Choroid plexus epithelial cell (primary cell): ENCODE measurements at regions not wholly inside any gene's neighbourhood (a gene's known extent, or its start where the extent isn't known, plus 50 kb on each side); places are given as distances from the start of the nearest gene placed in this dataset.
"Not testable (repeated sequence)": the region's sequence is repeated elsewhere in the genome, so short reads cannot be mapped to it uniquely, and the experiment has no call there.

Source experiments
- DNase-seq: peaks from one replicate; pipeline ENCODE4 v3.0.0-alpha.2; 2010; ENCODE audit warnings: low read depth
- H3K4me3 ChIP-seq: 2 replicates; pipeline ENCODE4 v1.5.1; 2011; ENCODE audit warnings: low read depth, mild to moderate bottlenecking, control low read depth, low read length, moderate library complexity
- CTCF ChIP-seq: conservative IDR thresholded peaks from 2 replicates; pipeline ENCODE4 v1.5.1; 2011; ENCODE audit warnings: low read depth, mild to moderate bottlenecking, control low read depth, inconsistent platforms, low read length, moderate library complexity

DNA sequence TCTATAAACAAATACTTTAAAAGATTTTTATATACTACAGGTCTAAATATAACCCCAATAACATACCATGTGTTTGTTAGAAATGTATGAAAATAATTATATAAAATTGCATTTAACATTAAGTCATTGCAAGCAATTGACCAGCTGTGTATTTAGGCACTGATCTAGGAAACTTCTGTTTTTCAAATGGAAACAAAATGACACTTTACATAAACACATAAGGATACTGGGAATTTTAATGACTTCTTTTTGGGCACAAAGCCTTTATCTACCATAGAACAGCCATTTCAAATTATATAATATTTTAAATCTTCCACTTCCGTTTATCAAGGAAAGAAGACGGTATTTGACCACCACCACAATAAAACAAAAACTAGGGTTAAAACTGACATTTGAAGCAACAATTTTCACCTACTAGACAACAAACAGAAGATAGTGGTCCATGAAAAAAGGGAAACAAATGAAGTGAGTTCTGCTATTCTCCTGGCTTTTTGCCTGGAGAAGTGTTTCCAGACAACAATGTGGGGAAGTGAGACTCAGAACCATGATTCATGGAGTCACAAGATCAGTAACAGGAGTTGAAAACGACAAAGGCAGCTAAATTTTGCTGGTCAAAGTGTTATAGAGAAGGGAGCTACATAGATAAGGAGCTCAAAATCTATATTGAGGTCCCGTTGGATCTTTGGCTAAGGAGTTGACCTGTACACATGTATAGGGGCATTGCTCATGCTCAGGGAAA is 475.1 kb downstream of the TRHDE start:
- no peak for DNase-seq
- TF ChIP-seq CTCF, result no peak
- no peak overlapping the region for H3K4me3 ChIP-seq

DNA sequence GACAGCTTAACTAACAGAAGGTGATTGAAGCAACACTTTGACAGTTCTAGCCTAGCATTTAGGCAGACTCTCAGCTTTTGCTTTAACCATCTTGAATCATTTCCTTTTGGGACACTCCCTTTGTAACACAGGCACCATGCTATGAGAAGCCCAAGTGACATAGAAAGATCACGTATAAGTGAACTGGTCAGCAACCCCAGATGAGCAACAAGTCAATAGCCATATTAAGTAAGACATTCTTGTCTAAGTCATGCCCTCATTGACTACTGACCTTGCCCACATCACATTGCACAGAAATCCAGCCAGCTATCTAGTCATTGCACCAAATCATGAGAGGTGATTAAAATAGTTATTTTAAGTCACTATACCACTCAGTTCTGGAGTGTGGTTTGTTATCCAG is 476.8 kb downstream of the TRHDE start:
- no peak overlapping the region for H3K4me3 ChIP-seq
- no peak for DNase-seq
- no peak for TF ChIP-seq CTCF

DNA sequence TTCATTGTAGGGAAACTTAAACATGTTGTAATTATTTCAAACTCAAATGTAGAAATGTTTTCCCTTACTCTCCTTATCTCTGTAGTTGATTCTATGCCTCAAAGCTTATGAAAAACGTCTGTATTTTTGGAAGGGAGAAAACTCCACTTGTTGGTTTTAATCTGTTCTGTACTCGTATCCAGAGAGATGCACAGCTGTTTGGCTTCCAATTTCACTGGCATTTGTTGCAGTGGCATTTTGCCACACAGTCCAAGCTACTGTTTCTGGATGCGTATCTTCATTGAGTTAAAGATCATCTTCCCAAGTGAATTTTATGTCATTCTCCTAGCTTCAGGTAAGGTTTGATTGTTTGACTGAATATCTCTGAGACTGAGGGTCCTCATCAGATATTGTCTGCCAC is 481.4 kb downstream of the TRHDE start:
- no peak for TF ChIP-seq CTCF
- DNase-seq, result no peak
- H3K4me3 ChIP-seq, result no peak overlapping the region

- DNase-seq, H3K4me3 ChIP-seq: not testable (repeated sequence)
Measured at GRCh38 chr12:72754026-72754425, 481.9 kb downstream of the TRHDE start.

DNA sequence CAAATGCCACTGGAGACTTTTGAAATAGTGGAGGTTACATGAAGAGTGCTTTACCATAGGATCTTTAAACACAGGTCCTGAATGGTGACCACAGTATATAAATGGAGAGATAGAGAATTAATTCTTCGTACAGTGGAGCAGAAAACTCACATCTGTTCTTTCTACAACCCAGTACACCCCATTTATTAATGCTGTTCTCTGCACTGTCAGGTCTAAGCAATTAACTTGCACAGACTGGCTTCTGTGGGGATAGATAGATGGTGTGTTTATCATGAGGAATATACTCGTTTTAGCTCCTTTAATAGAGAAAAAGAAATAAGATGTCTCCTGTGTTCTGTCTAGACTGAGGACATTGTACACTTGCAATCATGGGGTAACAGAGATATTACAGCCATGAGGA is 494.3 kb downstream of the TRHDE start:
- no peak for DNase-seq
- no peak overlapping the region for H3K4me3 ChIP-seq
- TF ChIP-seq CTCF, result no peak

GRCh38 chr12:72774023-72774422 is 501.9 kb downstream of the TRHDE start:
- DNase-seq, result no peak
- no peak for TF ChIP-seq CTCF
- no peak overlapping the region for H3K4me3 ChIP-seq

DNA sequence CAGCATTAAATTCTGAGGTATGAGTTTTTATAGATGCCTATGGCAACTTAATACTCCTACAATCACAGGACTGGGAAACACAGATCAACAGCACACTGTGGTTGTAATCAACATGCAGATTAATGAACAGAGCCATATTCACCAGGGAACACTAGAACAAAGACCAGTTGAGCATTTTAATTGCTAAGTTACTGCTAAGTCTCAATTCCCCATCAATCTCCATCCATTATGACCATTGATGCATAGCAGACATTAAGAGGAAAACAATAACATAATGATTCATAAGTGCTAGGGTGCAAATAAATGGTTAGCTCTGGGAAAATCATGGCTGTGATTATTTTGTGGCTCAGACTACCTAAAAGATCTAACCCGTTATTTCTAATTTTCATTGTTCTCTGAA is 505.6 kb downstream of the TRHDE start:
- no peak for DNase-seq
- TF ChIP-seq CTCF, result no peak
- H3K4me3 ChIP-seq, result no peak overlapping the region
